HEK293T (cell line): ENCODE measurements at regions not wholly inside any gene's neighbourhood (a gene's known extent, or its start where the extent isn't known, plus 50 kb on each side); places are given as distances from the start of the nearest gene placed in this dataset.

ENCODE experiments used
- FOXK2 ChIP-seq: fragments of 450-650 bp; IDR thresholded peaks from 2 replicates; pipeline ENCODE4 v1.6.1; 2016; ENCODE audit warnings: mild to moderate bottlenecking
- FOXM1 ChIP-seq: fragments of 450-650 bp; IDR thresholded peaks from 2 replicates; pipeline ENCODE4 v1.6.1; 2017; ENCODE audit warnings: mild to moderate bottlenecking, borderline replicate concordance
- LEF1 ChIP-seq: fragments of 450-650 bp; IDR thresholded peaks from 2 replicates; pipeline ENCODE4 v1.6.1; 2017; ENCODE audit warnings: mild to moderate bottlenecking, borderline replicate concordance
- NFRKB ChIP-seq: fragments of 450-650 bp; IDR thresholded peaks from 2 replicates; pipeline ENCODE4 v1.6.1; 2016; ENCODE audit warnings: mild to moderate bottlenecking, moderate library complexity
- SUZ12 ChIP-seq: fragments of 450-650 bp; IDR thresholded peaks from 2 replicates; pipeline ENCODE4 v1.6.1; 2016; ENCODE audit warnings: mild to moderate bottlenecking

DNA sequence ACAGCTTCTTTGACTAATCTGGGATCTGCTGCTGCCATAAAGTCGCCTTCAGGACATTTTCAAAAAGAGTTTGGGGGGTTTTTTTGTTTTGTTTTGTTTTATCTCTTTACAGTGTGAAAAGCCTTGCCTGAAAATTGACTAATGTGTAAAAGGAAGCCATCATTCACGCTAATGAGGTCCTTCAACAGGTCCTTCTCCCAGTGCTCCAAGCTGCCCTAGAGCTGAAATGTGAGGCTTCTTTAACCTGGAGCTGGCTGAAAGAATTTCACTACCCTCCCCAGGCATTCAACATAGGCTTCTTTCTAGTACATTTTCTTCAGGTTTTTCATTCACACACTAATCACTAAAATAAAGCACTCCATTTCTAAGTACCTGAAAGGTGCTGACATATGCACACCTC lies 145.1 kb upstream of the PRDM1 start:
- TF ChIP-seq FOXK2 (no peak), FOXM1 (no peak), NFRKB (no peak), SUZ12 (no peak), LEF1 (no peak)
